Skeletal muscle cell (primary cell): ENCODE measurements at regions not wholly inside any gene's neighbourhood (a gene's known extent, or its start where the extent isn't known, plus 50 kb on each side); places are given as distances from the start of the nearest gene placed in this dataset.

ENCODE experiments used
- DNase-seq: peaks from one replicate; pipeline ENCODE4 v3.0.0-alpha.2; 2010; ENCODE audit warnings: low read depth
- H3K4me3 ChIP-seq: 2 replicates; pipeline ENCODE4 v1.5.1; 2011; ENCODE audit warnings: low read depth, mild to moderate bottlenecking, control low read depth, low read length, moderate library complexity

- no peak overlapping the region for H3K4me3 ChIP-seq
- DNase-seq: no peak
Observed at GRCh38 chr10:21084700-21085099, 187.6 kb upstream of the NEBL start.

GRCh38 chr10:21083861-21084260 is 186.8 kb upstream of the NEBL start:
- DNase-seq: peak; percentile 38
- H3K4me3 ChIP-seq: no peak overlapping the region

- DNase-seq: no peak
- no peak overlapping the region for H3K4me3 ChIP-seq
Observed at GRCh38 chr10:21082206-21082605, 185.1 kb upstream of the NEBL start.

- DNase-seq: no peak
- H3K4me3 ChIP-seq: no peak overlapping the region
Observed at GRCh38 chr10:21080261-21080660, 183.2 kb upstream of the NEBL start.

- DNase-seq: no peak
- no peak overlapping the region for H3K4me3 ChIP-seq
Observed at GRCh38 chr10:21079330-21079658, 182.2 kb upstream of the NEBL start.

GRCh38 chr10:21078410-21079329 is 181.6 kb upstream of the NEBL start:
- H3K4me3 ChIP-seq: no peak overlapping the region
- DNase-seq: no peak

GRCh38 chr10:21077681-21078080 is 180.6 kb upstream of the NEBL start:
- DNase-seq: no peak

GRCh38 chr10:21076381-21076780 is 179.3 kb upstream of the NEBL start:
- no peak for DNase-seq

More at GRCh38 chr10:21077681-21078080, 180.6 kb upstream of the NEBL start:
- H3K4me3 ChIP-seq: no peak overlapping the region

GRCh38 chr10:21075880-21076279 is 178.8 kb upstream of the NEBL start:
- DNase-seq: no peak
- no peak overlapping the region for H3K4me3 ChIP-seq

More at GRCh38 chr10:21076381-21076780, 179.3 kb upstream of the NEBL start:
- no peak overlapping the region for H3K4me3 ChIP-seq

GRCh38 chr10:21071001-21071673 is 174.0 kb upstream of the NEBL start:
- H3K4me3 ChIP-seq: no peak overlapping the region
- no peak for DNase-seq

GRCh38 chr10:21069929-21070700 is 173.0 kb upstream of the NEBL start:
- DNase-seq: no peak
- no peak overlapping the region for H3K4me3 ChIP-seq

GRCh38 chr10:21069278-21069677 is 172.2 kb upstream of the NEBL start:
- no peak overlapping the region for H3K4me3 ChIP-seq
- DNase-seq: no peak

- no peak overlapping the region for H3K4me3 ChIP-seq
- DNase-seq: no peak
Observed at GRCh38 chr10:21068026-21068656, 171.0 kb upstream of the NEBL start.

GRCh38 chr10:21065621-21066248 is 168.6 kb upstream of the NEBL start:
- no peak for DNase-seq

GRCh38 chr10:21061982-21062381 is 164.9 kb upstream of the NEBL start:
- no peak overlapping the region for H3K4me3 ChIP-seq
- no peak for DNase-seq

More at GRCh38 chr10:21065621-21066248, 168.6 kb upstream of the NEBL start:
- H3K4me3 ChIP-seq: no peak overlapping the region

GRCh38 chr10:21061184-21061583 is 164.1 kb upstream of the NEBL start:
- DNase-seq: no peak
- no peak overlapping the region for H3K4me3 ChIP-seq

- no peak for DNase-seq
- no peak overlapping the region for H3K4me3 ChIP-seq
Observed at GRCh38 chr10:21060626-21061025, 163.5 kb upstream of the NEBL start.

GRCh38 chr10:21057989-21058388 is 160.9 kb upstream of the NEBL start:
- H3K4me3 ChIP-seq: no peak overlapping the region
- no peak for DNase-seq

GRCh38 chr10:21057436-21057835 is 160.3 kb upstream of the NEBL start:
- H3K4me3 ChIP-seq: no peak overlapping the region
- DNase-seq: no peak
